HCT116 (cell line): ENCODE measurements at regions not wholly inside any gene's neighbourhood (a gene's known extent, or its start where the extent isn't known, plus 50 kb on each side); places are given as distances from the start of the nearest gene placed in this dataset.

Source experiments
- ELF1 ChIP-seq: IDR thresholded peaks from 2 replicates; pipeline ENCODE4 v1.6.1; 2012; ENCODE audit warnings: low read depth, borderline replicate concordance
- POLR2AphosphoS5 ChIP-seq: IDR thresholded peaks from 2 replicates; pipeline ENCODE4 v1.6.1; 2011; ENCODE audit warnings: mild to moderate bottlenecking, low read depth, low read length, moderate library complexity
- TF ChIP-seq, protein P1 (sequence below), 3 experiments: fragments of 200-600 bp in 1 of 3; sonication (generic) in 1 of 3; IDR thresholded peaks in 2 of 3; conservative IDR thresholded peaks in 1 of 3; 2 replicates each; pipeline ENCODE4 v1.5.1; 2012 to 2017; ENCODE audit warnings: low read depth in 2 of 3, low read length in 2 of 3, antibody characterized with exemption in 1 of 3, borderline replicate concordance in 1 of 3, control low read depth in 1 of 3, mild to moderate bottlenecking in 1 of 3, mixed read lengths in 1 of 3, mixed run types in 1 of 3, moderate library complexity in 1 of 3; ENCODE audit not compliant: insufficient read depth in 1 of 3

DNA sequence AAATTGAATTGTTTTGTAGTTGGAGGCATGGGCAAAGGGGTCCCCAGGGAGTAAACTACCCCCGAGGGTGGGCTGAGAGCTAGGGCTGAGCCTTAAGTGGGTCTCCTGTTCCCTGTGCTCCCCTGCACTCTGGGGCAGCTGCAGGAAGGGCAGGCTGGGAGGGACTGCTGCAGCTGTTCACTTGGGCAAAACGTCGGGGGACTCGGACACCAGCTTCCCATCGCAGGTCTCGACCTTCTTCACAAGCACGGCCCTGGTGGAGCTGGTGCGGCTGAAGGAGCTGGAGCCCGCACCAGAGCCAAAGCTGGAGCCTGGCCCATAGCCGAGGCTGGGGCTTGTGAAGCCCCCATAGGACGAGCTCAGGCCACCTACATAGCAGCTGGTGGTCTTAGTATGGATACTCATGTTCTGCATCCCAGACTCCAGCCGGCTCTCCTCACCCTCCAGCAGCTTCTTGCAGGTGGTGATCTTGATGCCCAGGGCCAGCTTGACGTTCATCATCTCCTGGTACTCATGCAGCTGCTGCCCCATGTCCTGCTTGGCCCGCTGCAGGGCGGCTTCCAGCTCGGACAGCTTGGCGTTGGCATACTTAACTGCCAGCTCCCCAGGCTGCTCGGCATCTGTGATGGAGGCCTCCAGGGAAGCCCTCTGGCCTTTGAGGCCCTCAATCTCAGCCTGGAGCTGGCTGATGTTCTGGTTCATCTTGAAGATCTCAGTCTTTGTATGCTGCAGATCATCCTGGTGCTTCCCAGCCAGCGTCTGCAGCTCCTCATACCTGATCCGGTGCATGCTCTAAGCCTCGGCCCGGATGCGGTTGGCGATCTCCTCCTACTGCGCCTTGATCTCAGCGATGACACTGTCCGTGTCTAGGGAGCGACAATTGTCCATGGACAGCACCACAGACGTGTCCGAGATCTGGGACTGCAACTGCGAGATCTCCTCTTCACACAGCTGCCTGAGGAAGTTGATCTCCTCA lies 423.5 kb upstream of the ARPP21 start:
- TF ChIP-seq, protein P1, sequence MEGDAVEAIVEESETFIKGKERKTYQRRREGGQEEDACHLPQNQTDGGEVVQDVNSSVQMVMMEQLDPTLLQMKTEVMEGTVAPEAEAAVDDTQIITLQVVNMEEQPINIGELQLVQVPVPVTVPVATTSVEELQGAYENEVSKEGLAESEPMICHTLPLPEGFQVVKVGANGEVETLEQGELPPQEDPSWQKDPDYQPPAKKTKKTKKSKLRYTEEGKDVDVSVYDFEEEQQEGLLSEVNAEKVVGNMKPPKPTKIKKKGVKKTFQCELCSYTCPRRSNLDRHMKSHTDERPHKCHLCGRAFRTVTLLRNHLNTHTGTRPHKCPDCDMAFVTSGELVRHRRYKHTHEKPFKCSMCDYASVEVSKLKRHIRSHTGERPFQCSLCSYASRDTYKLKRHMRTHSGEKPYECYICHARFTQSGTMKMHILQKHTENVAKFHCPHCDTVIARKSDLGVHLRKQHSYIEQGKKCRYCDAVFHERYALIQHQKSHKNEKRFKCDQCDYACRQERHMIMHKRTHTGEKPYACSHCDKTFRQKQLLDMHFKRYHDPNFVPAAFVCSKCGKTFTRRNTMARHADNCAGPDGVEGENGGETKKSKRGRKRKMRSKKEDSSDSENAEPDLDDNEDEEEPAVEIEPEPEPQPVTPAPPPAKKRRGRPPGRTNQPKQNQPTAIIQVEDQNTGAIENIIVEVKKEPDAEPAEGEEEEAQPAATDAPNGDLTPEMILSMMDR (IDR thresholded peaks at IDR 0.05 in 2 of 3, conservative IDR thresholded peaks at IDR 0.05 in 1 of 3; ENCODE audit: borderline replicate concordance in 1 of 3, insufficient read depth in 1 of 3, low read depth in 2 of 3, low read length in 2 of 3): no peak
- TF ChIP-seq POLR2AphosphoS5 (no peak), ELF1 (no peak)
